ENCODE measurements at regions not wholly inside any gene's neighbourhood (a gene's known extent, or its start where the extent isn't known, plus 50 kb on each side); places are given as distances from the start of the nearest gene placed in this dataset.
A peak's percentile ranks its signal among the peaks of the same experiment; 100 is the strongest.

GRCh38 chr10:43903451-43903850 is 254.8 kb upstream of the ZNF32 start:
- H3K4me1 ChIP-seq, result peaks cover 5 to 29% (median 6%) of the 10 kb centered on the region in 3 donors
- H3K4me3 ChIP-seq, result no peak overlapping the region
- intact Hi-C loops (cut with DNase I), result no loop called here
- 55 to 59% methylated on average over 4 to 6 of the region's 7 CpGs for WGBS, 2 donors
- no peaks in the 10 kb centered on the region for H3K9me3 ChIP-seq
- H3K36me3 ChIP-seq, result no peaks in the 10 kb centered on the region
- peaks cover 0 to 4% (median 0%) of the 10 kb centered on the region in 4 donors for H3K27me3 ChIP-seq
- DNase-seq, result no peak
- no peak overlapping the region for H3K27ac ChIP-seq
- no peak for TF ChIP-seq POLR2A (IDR thresholded peaks at IDR 0.05)
- TF ChIP-seq, protein P1, sequence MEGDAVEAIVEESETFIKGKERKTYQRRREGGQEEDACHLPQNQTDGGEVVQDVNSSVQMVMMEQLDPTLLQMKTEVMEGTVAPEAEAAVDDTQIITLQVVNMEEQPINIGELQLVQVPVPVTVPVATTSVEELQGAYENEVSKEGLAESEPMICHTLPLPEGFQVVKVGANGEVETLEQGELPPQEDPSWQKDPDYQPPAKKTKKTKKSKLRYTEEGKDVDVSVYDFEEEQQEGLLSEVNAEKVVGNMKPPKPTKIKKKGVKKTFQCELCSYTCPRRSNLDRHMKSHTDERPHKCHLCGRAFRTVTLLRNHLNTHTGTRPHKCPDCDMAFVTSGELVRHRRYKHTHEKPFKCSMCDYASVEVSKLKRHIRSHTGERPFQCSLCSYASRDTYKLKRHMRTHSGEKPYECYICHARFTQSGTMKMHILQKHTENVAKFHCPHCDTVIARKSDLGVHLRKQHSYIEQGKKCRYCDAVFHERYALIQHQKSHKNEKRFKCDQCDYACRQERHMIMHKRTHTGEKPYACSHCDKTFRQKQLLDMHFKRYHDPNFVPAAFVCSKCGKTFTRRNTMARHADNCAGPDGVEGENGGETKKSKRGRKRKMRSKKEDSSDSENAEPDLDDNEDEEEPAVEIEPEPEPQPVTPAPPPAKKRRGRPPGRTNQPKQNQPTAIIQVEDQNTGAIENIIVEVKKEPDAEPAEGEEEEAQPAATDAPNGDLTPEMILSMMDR (IDR thresholded peaks at IDR 0.05), result no peak

- Histone ChIP-seq H3K36me3 (no peaks in the 10 kb centered on the region), H3K27ac (no peak overlapping the region), H3K4me3 (no peak overlapping the region), H3K9me3 (no peaks in the 10 kb centered on the region), H3K4me1 (peaks cover 5 to 30% (median 6%) of the 10 kb centered on the region in 3 donors), H3K27me3 (peaks cover 0 to 4% (median 0%) of the 10 kb centered on the region in 4 donors)
- WGBS, 2 donors, result 93 to 100% methylated on average over 3 to 4 of the region's 4 CpGs
- TF ChIP-seq, protein P1 (IDR thresholded peaks at IDR 0.05), result no peak
- TF ChIP-seq POLR2A (IDR thresholded peaks at IDR 0.05), result no peak
- intact Hi-C loops (cut with DNase I), result no loop called here
- no peak for DNase-seq
Measured at GRCh38 chr10:43902842-43903241, 254.2 kb upstream of the ZNF32 start.

- intact Hi-C loops (cut with DNase I), result no loop called here
- DNase-seq, result no peak
- Histone ChIP-seq H3K4me3 (no peak overlapping the region), H3K36me3 (no peaks in the 10 kb centered on the region), H3K27ac (no peak overlapping the region), H3K9me3 (no peaks in the 10 kb centered on the region), H3K4me1 (peaks cover 5 to 30% (median 6%) of the 10 kb centered on the region in 3 donors), H3K27me3 (peaks cover 0 to 4% (median 0%) of the 10 kb centered on the region in 4 donors)
- TF ChIP-seq, protein P1 (IDR thresholded peaks at IDR 0.05), result no peak
- no peak for TF ChIP-seq POLR2A (IDR thresholded peaks at IDR 0.05)
- WGBS, 2 donors, result 76 to 77% methylated on average over 8 to 9 of the region's 9 CpGs
Measured at GRCh38 chr10:43901744-43902504, 253.2 kb upstream of the ZNF32 start.

- intact Hi-C loops (cut with DNase I), result no loop called here
- 82 to 84% methylated on average over 3 of the region's 3 CpGs for WGBS, 2 donors
- no peak overlapping the region for H3K27ac ChIP-seq
- H3K4me1 ChIP-seq, result peaks cover 5 to 25% (median 6%) of the 10 kb centered on the region in 3 donors
- H3K27me3 ChIP-seq, result no peaks in the 10 kb centered on the region
- H3K9me3 ChIP-seq, result no peaks in the 10 kb centered on the region
- no peaks in the 10 kb centered on the region for H3K36me3 ChIP-seq
- TF ChIP-seq, protein P1 (IDR thresholded peaks at IDR 0.05), result peak in 1 of 6 experiments; percentile 19
- no peak for TF ChIP-seq POLR2A (IDR thresholded peaks at IDR 0.05)
- no peak for DNase-seq
- H3K4me3 ChIP-seq, result no peak overlapping the region
Measured at GRCh38 chr10:43901302-43901701, 252.6 kb upstream of the ZNF32 start.

GRCh38 chr10:43900571-43900970 is 251.9 kb upstream of the ZNF32 start:
- DNase-seq, result no peak
- no peak overlapping the region for H3K4me3 ChIP-seq
- 89 to 90% methylated on average over 3 to 6 of the region's 6 CpGs for WGBS, 2 donors
- TF ChIP-seq POLR2A (IDR thresholded peaks at IDR 0.05), result no peak
- TF ChIP-seq, protein P1 (IDR thresholded peaks at IDR 0.05), result no peak
- H3K27me3 ChIP-seq, result no peaks in the 10 kb centered on the region
- intact Hi-C loops (cut with DNase I), result no loop called here
- H3K4me1 ChIP-seq, result peaks cover 5 to 18% (median 6%) of the 10 kb centered on the region in 3 donors
- no peaks in the 10 kb centered on the region for H3K9me3 ChIP-seq
- H3K36me3 ChIP-seq, result no peaks in the 10 kb centered on the region
- no peak overlapping the region for H3K27ac ChIP-seq
